SH-SY5Y (cell line): ENCODE measurements at regions not wholly inside any gene's neighbourhood (a gene's known extent, or its start where the extent isn't known, plus 50 kb on each side); places are given as distances from the start of the nearest gene placed in this dataset.

Experiments used
- GATA2 ChIP-seq: IDR thresholded peaks from 2 replicates; pipeline ENCODE4 v1.6.1; 2011; ENCODE audit warnings: mild to moderate bottlenecking, low read depth, low read length
- GATA3 ChIP-seq: IDR thresholded peaks from 2 replicates; pipeline ENCODE4 v1.6.1; 2011; ENCODE audit warnings: low read depth, mild to moderate bottlenecking, low read length, moderate library complexity

DNA sequence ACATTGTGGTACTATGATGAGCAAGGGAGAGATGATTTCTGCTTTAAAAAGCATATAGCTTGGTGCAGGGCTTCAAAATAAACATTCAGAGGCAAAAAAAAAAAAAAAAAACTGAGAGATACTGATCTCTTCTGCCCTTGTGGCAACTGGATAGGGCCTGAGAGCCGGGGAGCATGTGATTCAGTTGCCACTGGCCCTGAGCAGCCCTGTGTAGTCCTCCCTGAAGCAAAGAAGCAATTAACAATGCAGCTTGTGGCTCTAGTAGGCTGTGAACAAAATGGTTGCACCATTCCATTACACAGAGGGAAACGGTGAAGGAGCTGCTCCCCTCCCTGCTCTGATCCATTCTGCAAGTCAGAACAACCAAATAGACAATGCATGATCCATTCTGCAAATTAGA, 347.5 kb upstream of the DAB2 start:
- TF ChIP-seq GATA2, result no peak
- no peak for TF ChIP-seq GATA3
